ENCODE measurements at regions not wholly inside any gene's neighbourhood (a gene's known extent, or its start where the extent isn't known, plus 50 kb on each side); places are given as distances from the start of the nearest gene placed in this dataset.
A peak's percentile ranks its signal among the peaks of the same experiment; 100 is the strongest.

GRCh38 chr20:53706466-53707370, 113.1 kb upstream of the ZNF217 start:
- Histone ChIP-seq H3K9ac (no peak overlapping the region), H3K27me3 (ENCODE audit: control insufficient read depth, insufficient read depth, low read length) (no peaks in the 10 kb centered on the region), H3K4me1 (peaks cover 23% of the 10 kb centered on the region), H3K4me3 (ENCODE audit: low read depth, low read length) (no peak overlapping the region), H3K36me3 (ENCODE audit: control insufficient read depth, insufficient read depth, low read length) (no peaks in the 10 kb centered on the region), H3K9me3 (ENCODE audit: control insufficient read depth, low read length) (no peaks in the 10 kb centered on the region), H3K4me2 (ENCODE audit: low read length) (no peak overlapping the region), H3K79me2 (no peaks in the 10 kb centered on the region), H3K27ac (peak overlapping the region; percentile 48), H2AFZ (peak overlapping the region; percentile 60)
- no peak for TF ChIP-seq CTCF (IDR thresholded peaks at IDR 0.05)

- Histone ChIP-seq H3K4me3 (ENCODE audit: low read depth, low read length) (no peak overlapping the region), H3K27ac (peak overlapping the region; percentile 48), H3K79me2 (no peaks in the 10 kb centered on the region), H3K27me3 (ENCODE audit: control insufficient read depth, insufficient read depth, low read length) (no peaks in the 10 kb centered on the region), H3K9me3 (ENCODE audit: control insufficient read depth, low read length) (no peaks in the 10 kb centered on the region), H3K4me2 (ENCODE audit: low read length) (no peak overlapping the region), H3K9ac (no peak overlapping the region), H3K36me3 (ENCODE audit: control insufficient read depth, insufficient read depth, low read length) (no peaks in the 10 kb centered on the region), H2AFZ (peak overlapping the region; percentile 60), H3K4me1 (peaks cover 23% of the 10 kb centered on the region)
- no peak for TF ChIP-seq CTCF (IDR thresholded peaks at IDR 0.05)
Measured at GRCh38 chr20:53706008-53706465, 112.4 kb upstream of the ZNF217 start.

GRCh38 chr20:53702617-53703016, 109.0 kb upstream of the ZNF217 start:
- H3K27me3 ChIP-seq (ENCODE audit: control insufficient read depth, insufficient read depth, low read length): no peaks in the 10 kb centered on the region
- H3K4me3 ChIP-seq (ENCODE audit: low read depth, low read length): no peak overlapping the region
- H3K79me2 ChIP-seq: no peaks in the 10 kb centered on the region
- H3K4me1 ChIP-seq: peaks cover 16% of the 10 kb centered on the region
- no peak overlapping the region for H3K9ac ChIP-seq
- H3K36me3 ChIP-seq (ENCODE audit: control insufficient read depth, insufficient read depth, low read length): no peaks in the 10 kb centered on the region
- no peak overlapping the region for H3K27ac ChIP-seq
- no peaks in the 10 kb centered on the region for H3K9me3 ChIP-seq (ENCODE audit: control insufficient read depth, low read length)
- TF ChIP-seq CTCF (IDR thresholded peaks at IDR 0.05): no peak
- H3K4me2 ChIP-seq (ENCODE audit: low read length): no peak overlapping the region
- no peak overlapping the region for H2AFZ ChIP-seq

- Histone ChIP-seq H3K4me1 (peaks cover 2% of the 10 kb centered on the region), H3K9ac (no peak overlapping the region), H3K27ac (no peak overlapping the region), H3K27me3 (ENCODE audit: control insufficient read depth, insufficient read depth, low read length) (no peaks in the 10 kb centered on the region), H3K4me2 (ENCODE audit: low read length) (no peak overlapping the region), H3K4me3 (ENCODE audit: low read depth, low read length) (no peak overlapping the region), H3K79me2 (no peaks in the 10 kb centered on the region), H3K9me3 (ENCODE audit: control insufficient read depth, low read length) (no peaks in the 10 kb centered on the region), H2AFZ (no peak overlapping the region), H3K36me3 (ENCODE audit: control insufficient read depth, insufficient read depth, low read length) (no peaks in the 10 kb centered on the region)
- TF ChIP-seq CTCF (IDR thresholded peaks at IDR 0.05): no peak
Measured at GRCh38 chr20:53699906-53700305, 106.3 kb upstream of the ZNF217 start.

Data from parathyroid adenoma (tissue), 2 donors.